GM23338 (cell line): ENCODE measurements at regions not wholly inside any gene's neighbourhood (a gene's known extent, or its start where the extent isn't known, plus 50 kb on each side); places are given as distances from the start of the nearest gene placed in this dataset.

Experiments used
- ATAC-seq: fragments of 200-7000 bp; cut with Tn5 transposase; 3 replicates; pipeline ENCODE4 v1.9.1; 2020
- DNase-seq: peaks from one replicate; pipeline ENCODE4 v3.0.0-alpha.2; 2015; ENCODE audit warnings: low spot score
- H2AFZ ChIP-seq: fragments of 200-600 bp; sonication (generic); 2 replicates; pipeline ENCODE4 v1.8.0; 2016; ENCODE audit warnings: antibody characterized with exemption, mild to moderate bottlenecking, moderate library complexity
- H3F3A ChIP-seq: fragments of 200-600 bp; sonication (generic); replicated peaks from 2 replicates; pipeline ENCODE4 v1.8.0; 2017; ENCODE audit warnings: antibody characterized with exemption, mixed run types, low read depth
- H3K27ac ChIP-seq: fragments of 200-600 bp; sonication (generic); 2 replicates; pipeline ENCODE4 v1.6.1; 2016; ENCODE audit warnings: low read depth
- H3K27me3 ChIP-seq: fragments of 200-600 bp; sonication (generic); 2 replicates; pipeline ENCODE4 v1.8.0; 2016; ENCODE audit warnings: mild to moderate bottlenecking, mixed run types, moderate library complexity; ENCODE audit not compliant: insufficient read depth
- H3K36me3 ChIP-seq: fragments of 200-600 bp; sonication (generic); 2 replicates; pipeline ENCODE4 v1.8.0; 2016; ENCODE audit warnings: mild to moderate bottlenecking; ENCODE audit not compliant: insufficient read depth
- H3K4me1 ChIP-seq: fragments of 200-600 bp; sonication (generic); 2 replicates; pipeline ENCODE4 v1.8.0; 2016; ENCODE audit warnings: mild to moderate bottlenecking, moderate library complexity; ENCODE audit not compliant: insufficient read depth
- H3K4me2 ChIP-seq: fragments of 200-600 bp; sonication (generic); 2 replicates; pipeline ENCODE4 v1.7.1; 2017; ENCODE audit warnings: mixed run types
- H3K4me3 ChIP-seq: fragments of 200-600 bp; sonication (generic); 2 replicates; pipeline ENCODE4 v1.6.1; 2016; ENCODE audit warnings: mixed run types
- H3K79me2 ChIP-seq: fragments of 200-600 bp; sonication (generic); replicated peaks from 2 replicates; pipeline ENCODE4 v1.8.0; 2017; ENCODE audit warnings: mild to moderate bottlenecking; ENCODE audit not compliant: insufficient read depth
- H3K9me2 ChIP-seq: fragments of 200-600 bp; sonication (generic); 2 replicates; pipeline ENCODE4 v1.8.0; 2017; ENCODE audit not compliant: insufficient read depth
- H4K20me1 ChIP-seq: fragments of 200-600 bp; sonication (generic); replicated peaks from 2 replicates; pipeline ENCODE4 v1.8.0; 2017; ENCODE audit warnings: mild to moderate bottlenecking; ENCODE audit not compliant: insufficient read depth
- H3K27ac Mint-ChIP-seq: 2 replicates; pipeline ENCODE4 v1.8.0; 2020; ENCODE audit warnings: inconsistent platforms, mild to moderate bottlenecking, moderate library complexity, mixed read lengths
- H3K27me3 Mint-ChIP-seq: 3 replicates; pipeline ENCODE4 v1.8.0; 2022; ENCODE audit warnings: low read depth, mild to moderate bottlenecking, moderate library complexity, mixed read lengths, inconsistent platforms; ENCODE audit not compliant: insufficient read depth, poor library complexity
- H3K36me3 Mint-ChIP-seq: 3 replicates; pipeline ENCODE4 v1.8.0; 2021; ENCODE audit warnings: low read depth, mild to moderate bottlenecking, inconsistent platforms, moderate library complexity, mixed read lengths
- H3K4me1 Mint-ChIP-seq: 3 replicates; pipeline ENCODE4 v1.8.0; 2020; ENCODE audit warnings: mild to moderate bottlenecking, inconsistent platforms, mixed read lengths
- H3K4me3 Mint-ChIP-seq: 3 replicates; pipeline ENCODE4 v1.8.0; 2021; ENCODE audit warnings: moderate library complexity, mild to moderate bottlenecking, inconsistent platforms, mixed read lengths
- H3K9me3 Mint-ChIP-seq: 3 replicates; pipeline ENCODE4 v1.8.0; 2020; ENCODE audit warnings: moderate library complexity, mild to moderate bottlenecking, inconsistent platforms, mixed read lengths
- CREB1 ChIP-seq: fragments of 250-450 bp; sonication (Bioruptor Pico); IDR thresholded peaks from 2 replicates; pipeline ENCODE4 v1.5.0; 2020; ENCODE audit warnings: low read depth, mild to moderate bottlenecking, moderate library complexity
- CTCF ChIP-seq, 2 experiments: fragments of 200-600 bp in 1 of 2; sonication (generic) in 1 of 2; conservative IDR thresholded peaks; 2 replicates each; pipeline versions ENCODE4 v1.5.1 to v1.6.1; 2016 to 2017; ENCODE audit warnings: antibody characterized with exemption in 2 of 2, low read depth in 2 of 2, mild to moderate bottlenecking in 2 of 2, moderate library complexity in 1 of 2
- EZH2 ChIP-seq: fragments of 200-600 bp; sonication (generic); IDR thresholded peaks from one replicate; pipeline ENCODE4 v1.8.0; 2017; ENCODE audit warnings: antibody characterized with exemption, mild to moderate bottlenecking, low read depth; ENCODE audit not compliant: unreplicated experiment
- EZH2phosphoT487 ChIP-seq: fragments of 200-600 bp; sonication (generic); IDR thresholded peaks from one replicate; pipeline ENCODE4 v1.8.1; 2018; ENCODE audit warnings: antibody characterized with exemption; ENCODE audit not compliant: unreplicated experiment
- JUNB ChIP-seq: IDR thresholded peaks from one replicate; pipeline ENCODE4 v1.6.1; 2016; ENCODE audit warnings: antibody characterized with exemption; ENCODE audit not compliant: unreplicated experiment
- NANOG ChIP-seq: IDR thresholded peaks from 2 replicates; pipeline ENCODE4 v1.6.1; 2016; ENCODE audit warnings: antibody characterized with exemption, borderline replicate concordance
- POLR2AphosphoS5 ChIP-seq: IDR thresholded peaks from 2 replicates; pipeline ENCODE4 v1.6.1; 2016; ENCODE audit warnings: antibody characterized with exemption, low read depth
- REST ChIP-seq: IDR thresholded peaks from one replicate; pipeline ENCODE4 v1.6.1; 2018; ENCODE audit warnings: antibody characterized with exemption; ENCODE audit not compliant: unreplicated experiment
- STAT1 ChIP-seq: IDR thresholded peaks from one replicate; pipeline ENCODE4 v1.6.1; 2016; ENCODE audit warnings: antibody characterized with exemption; ENCODE audit not compliant: unreplicated experiment
- ZNF114 ChIP-seq: fragments of 250-450 bp; sonication (Bioruptor Pico); IDR thresholded peaks from 2 replicates; pipeline ENCODE4 v1.5.0; 2020; ENCODE audit warnings: mild to moderate bottlenecking, moderate library complexity
- ZNF331 ChIP-seq: fragments of 250-450 bp; sonication (Bioruptor Pico); IDR thresholded peaks from 2 replicates; pipeline ENCODE4 v1.5.0; 2020; ENCODE audit warnings: low read depth, mild to moderate bottlenecking, moderate library complexity
- ZNF462 ChIP-seq: fragments of 250-450 bp; sonication (Bioruptor Pico); IDR thresholded peaks from 2 replicates; pipeline ENCODE4 v1.5.0; 2020; ENCODE audit warnings: mild to moderate bottlenecking, moderate library complexity

- Histone ChIP-seq H3K79me2 (no peaks in the 10 kb centered on the region), H3K27me3 (no peaks in the 10 kb centered on the region), H3K27ac (no peak overlapping the region), H3K4me1 (no peaks in the 10 kb centered on the region), H4K20me1 (no peaks in the 10 kb centered on the region), H2AFZ (no peak overlapping the region), H3K36me3 (no peaks in the 10 kb centered on the region), H3K4me3 (no peak overlapping the region), H3F3A (no peaks in the 10 kb centered on the region), H3K4me2 (no peak overlapping the region), H3K9me2 (0 out of 2 replicates have a peak, but pooled peaks cover 9% of the 10 kb centered on the region)
- H3K4me3 Mint-ChIP-seq = no peak overlapping the region
- H3K27ac Mint-ChIP-seq = no peak overlapping the region
- ATAC-seq (no peak), DNase-seq (no peak)
- H3K27me3 Mint-ChIP-seq = no peaks in the 10 kb centered on the region
- no peaks in the 10 kb centered on the region for H3K4me1 Mint-ChIP-seq
- no peaks in the 10 kb centered on the region for H3K9me3 Mint-ChIP-seq
- no peaks in the 10 kb centered on the region for H3K36me3 Mint-ChIP-seq
- TF ChIP-seq REST = no peak
- TF ChIP-seq EZH2 = no peak
- no peak for TF ChIP-seq NANOG
- no peak for TF ChIP-seq POLR2AphosphoS5
- no peak for TF ChIP-seq ZNF114 (CRISPR knock-in tag)
- no peak for TF ChIP-seq EZH2phosphoT487
- TF ChIP-seq ZNF331 (CRISPR knock-in tag) = no peak
- no peak for TF ChIP-seq CREB1 (CRISPR knock-in tag)
- TF ChIP-seq STAT1 = no peak
- no peak for TF ChIP-seq CTCF (conservative IDR thresholded peaks at IDR 0.05; ENCODE audit: low read depth in 2 of 2)
- TF ChIP-seq ZNF462 (CRISPR knock-in tag) = no peak
- TF ChIP-seq JUNB = no peak
Observed at GRCh38 chr3:174725303-174725702, 133.8 kb upstream of the NAALADL2 start.
